ENCODE measurements at regions not wholly inside any gene's neighbourhood (a gene's known extent, or its start where the extent isn't known, plus 50 kb on each side); places are given as distances from the start of the nearest gene placed in this dataset.

GRCh38 chr6:112946051-112946450 is 598.9 kb downstream of the RFPL4B start:
- no peak for TF ChIP-seq CTCF (IDR thresholded peaks at IDR 0.05)
- TF ChIP-seq BHLHE40 (IDR thresholded peaks at IDR 0.05; ENCODE audit: low read depth, low read length), result no peak
- TF ChIP-seq TP53 (CRISPR knock-in tag; IDR thresholded peaks at IDR 0.05), result no peak
- no peak for TF ChIP-seq ESRRA (IDR thresholded peaks at IDR 0.05; ENCODE audit: borderline replicate concordance, low read length)
- no peak for TF ChIP-seq EHF (CRISPR knock-in tag; IDR thresholded peaks at IDR 0.05)
- TF ChIP-seq EHMT2 (IDR thresholded peaks at IDR 0.05; ENCODE audit: low read depth), result no peak
- no peak for TF ChIP-seq POLR2A (IDR thresholded peaks at IDR 0.05; ENCODE audit: low read length)
- TF ChIP-seq HDAC2 (IDR thresholded peaks at IDR 0.05), result no peak
- TF ChIP-seq RFX5 (IDR thresholded peaks at IDR 0.05), result no peak

All from A549 (cell line).